HEK293 (cell line): ENCODE measurements at regions not wholly inside any gene's neighbourhood (a gene's known extent, or its start where the extent isn't known, plus 50 kb on each side); places are given as distances from the start of the nearest gene placed in this dataset.

Source experiments
- CTCF ChIA-PET: fragments of 350-600 bp; formaldehyde crosslinking; extraction: SDS; loops from one replicate; lab custom pipeline; 2021; ENCODE audit warnings: antibody characterized with exemption; lab: Yijun Ruan, JAX
- POLR2A ChIA-PET: fragments of 300-600 bp; formaldehyde crosslinking; extraction: SDS; loops from one replicate; lab custom pipeline; 2020; ENCODE audit warnings: antibody characterized with exemption, inconsistent platforms; lab: Yijun Ruan, JAX
- H3K27ac ChIP-seq: fragments of 200-500 bp; sonication (Bioruptor generic); 2 replicates; pipeline ENCODE4 v1.5.1; 2014; ENCODE audit warnings: low read depth, low read length, control low read depth, inconsistent platforms; ENCODE audit errors: extremely low read depth
- H3K36me3 ChIP-seq, 2 experiments: fragments of 200-500 bp in 1 of 2; sonication (Bioruptor generic) in 1 of 2; 1 replicate in 1 of 2; 2 replicates in 1 of 2; pipeline ENCODE4 v1.5.1; 2014 to 2017; ENCODE audit warnings: inconsistent platforms in 2 of 2, low read length in 2 of 2; ENCODE audit not compliant: control insufficient read depth in 2 of 2, insufficient read depth in 1 of 2
- H3K4me1 ChIP-seq: fragments of 200-500 bp; sonication (Bioruptor generic); 2 replicates; pipeline ENCODE4 v1.5.1; 2014; ENCODE audit warnings: mild to moderate bottlenecking, low read length, inconsistent platforms; ENCODE audit not compliant: control insufficient read depth, insufficient read depth
- H3K4me3 ChIP-seq: 2 replicates; pipeline ENCODE4 v1.5.1; 2011; ENCODE audit warnings: low read depth, mild to moderate bottlenecking, control low read depth, low read length, moderate library complexity
- H3K9me3 ChIP-seq: fragments of 200-500 bp; sonication (Bioruptor generic); 2 replicates; pipeline ENCODE4 v1.5.1; 2014; ENCODE audit warnings: low read depth, low read length, inconsistent platforms; ENCODE audit not compliant: control insufficient read depth, insufficient read depth
- MZF1 ChIP-seq: fragments of 450-650 bp; formaldehyde crosslinking; IDR thresholded peaks from 2 replicates; pipeline ENCODE4 v1.5.1; 2017; ENCODE audit warnings: missing biosample characterization, missing genetic modification characterization, borderline replicate concordance
- SALL2 ChIP-seq: fragments of 450-650 bp; formaldehyde crosslinking; IDR thresholded peaks from 2 replicates; pipeline ENCODE4 v1.5.0; 2017; ENCODE audit warnings: missing biosample characterization, mild to moderate bottlenecking, missing genetic modification characterization, borderline replicate concordance
- SETDB1 ChIP-seq: IDR thresholded peaks from one replicate; pipeline ENCODE4 v1.6.1; 2017; ENCODE audit warnings: mild to moderate bottlenecking, low read length, moderate library complexity, mixed read lengths; ENCODE audit not compliant: insufficient read length
- TRIM28 ChIP-seq: IDR thresholded peaks from 2 replicates; pipeline ENCODE4 v1.6.1; 2011; ENCODE audit warnings: low read length, control low read depth, borderline replicate concordance
- ZIC2 ChIP-seq: fragments of 450-650 bp; formaldehyde crosslinking; IDR thresholded peaks from 2 replicates; pipeline ENCODE4 v1.5.1; 2016; ENCODE audit warnings: missing biosample characterization, missing genetic modification characterization
- ZNF169 ChIP-seq: fragments of 450-650 bp; formaldehyde crosslinking; IDR thresholded peaks from 2 replicates; pipeline ENCODE4 v1.5.1; 2016; ENCODE audit warnings: missing biosample characterization, missing genetic modification characterization
- ZNF341 ChIP-seq: fragments of 450-650 bp; formaldehyde crosslinking; IDR thresholded peaks from 2 replicates; pipeline ENCODE4; 2016; ENCODE audit warnings: low read depth, missing biosample characterization, missing genetic modification characterization
- ZNF37A ChIP-seq: fragments of 450-650 bp; IDR thresholded peaks from 2 replicates; pipeline ENCODE4 v1.5.1; 2018; ENCODE audit warnings: missing biosample characterization, missing genetic modification characterization
- ZNF501 ChIP-seq: fragments of 450-650 bp; formaldehyde crosslinking; IDR thresholded peaks from 2 replicates; pipeline ENCODE4 v1.5.1; 2016; ENCODE audit warnings: missing biosample characterization, missing genetic modification characterization
- ZNF549 ChIP-seq: fragments of 450-650 bp; IDR thresholded peaks from 2 replicates; pipeline ENCODE4 v1.5.1; 2018; ENCODE audit warnings: missing biosample characterization, missing genetic modification characterization, mild to moderate bottlenecking, inconsistent platforms, moderate library complexity
- ZNF561 ChIP-seq: fragments of 450-650 bp; IDR thresholded peaks from 2 replicates; pipeline ENCODE4 v1.5.1; 2018; ENCODE audit warnings: missing biosample characterization, missing genetic modification characterization, borderline replicate concordance
- TF ChIP-seq, protein P1 (sequence below): fragments of 450-650 bp; formaldehyde crosslinking; IDR thresholded peaks from 2 replicates; pipeline ENCODE4 v1.5.1; 2016; ENCODE audit warnings: missing biosample characterization, missing genetic modification characterization, low read depth
- TF ChIP-seq, protein P2 (sequence below): fragments of 450-650 bp; formaldehyde crosslinking; conservative IDR thresholded peaks from 2 replicates; pipeline ENCODE4 v1.5.1; 2016; ENCODE audit warnings: low read depth, missing biosample characterization, missing genetic modification characterization
- TF ChIP-seq, protein P3 (sequence below): fragments of 450-650 bp; formaldehyde crosslinking; IDR thresholded peaks from 2 replicates; pipeline ENCODE4 v1.5.1; 2016; ENCODE audit warnings: missing biosample characterization, missing genetic modification characterization
- TF ChIP-seq, protein P4 (sequence below): fragments of 450-650 bp; formaldehyde crosslinking; IDR thresholded peaks from 2 replicates; pipeline ENCODE4 v1.5.1; 2016; ENCODE audit warnings: missing biosample characterization, missing genetic modification characterization

DNA sequence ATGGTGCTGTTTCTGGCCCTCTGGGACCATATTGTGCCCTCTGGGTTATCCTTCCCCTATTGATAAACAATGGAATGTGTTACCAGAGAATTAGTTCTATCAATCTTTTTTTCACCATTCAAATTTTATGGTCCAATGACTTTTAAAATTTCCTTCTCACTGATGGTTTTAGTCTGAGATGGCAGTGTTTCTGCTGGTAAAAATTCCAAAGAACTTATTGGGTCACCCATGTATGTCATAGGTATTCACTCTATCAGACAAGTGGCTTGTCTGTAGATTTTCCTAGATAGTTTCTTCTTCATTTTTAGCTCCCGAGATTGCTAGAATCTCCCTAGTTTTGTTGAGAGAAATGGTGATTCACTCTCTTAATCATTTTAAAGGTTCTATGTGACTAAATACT is 357.2 kb upstream of the RGS17 start:
- Histone ChIP-seq H3K4me1 (no peaks in the 10 kb centered on the region), H3K36me3 (no peaks in the 10 kb centered on the region), H3K27ac (no peak overlapping the region), H3K4me3 (no peak overlapping the region), H3K9me3 (no peaks in the 10 kb centered on the region)
- TF ChIP-seq, protein P1, sequence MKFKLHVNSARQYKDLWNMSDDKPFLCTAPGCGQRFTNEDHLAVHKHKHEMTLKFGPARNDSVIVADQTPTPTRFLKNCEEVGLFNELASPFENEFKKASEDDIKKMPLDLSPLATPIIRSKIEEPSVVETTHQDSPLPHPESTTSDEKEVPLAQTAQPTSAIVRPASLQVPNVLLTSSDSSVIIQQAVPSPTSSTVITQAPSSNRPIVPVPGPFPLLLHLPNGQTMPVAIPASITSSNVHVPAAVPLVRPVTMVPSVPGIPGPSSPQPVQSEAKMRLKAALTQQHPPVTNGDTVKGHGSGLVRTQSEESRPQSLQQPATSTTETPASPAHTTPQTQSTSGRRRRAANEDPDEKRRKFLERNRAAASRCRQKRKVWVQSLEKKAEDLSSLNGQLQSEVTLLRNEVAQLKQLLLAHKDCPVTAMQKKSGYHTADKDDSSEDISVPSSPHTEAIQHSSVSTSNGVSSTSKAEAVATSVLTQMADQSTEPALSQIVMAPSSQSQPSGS, result no peak
- TF ChIP-seq SETDB1, result peak; percentile 97
- peak; percentile 84 for TF ChIP-seq TRIM28
- POLR2A ChIA-PET, result no interaction called here
- CTCF ChIA-PET, result no interaction called here

- H3K36me3 ChIP-seq, result no peaks in the 10 kb centered on the region
- no peaks in the 10 kb centered on the region for H3K4me1 ChIP-seq
- TF ChIP-seq, protein P2, sequence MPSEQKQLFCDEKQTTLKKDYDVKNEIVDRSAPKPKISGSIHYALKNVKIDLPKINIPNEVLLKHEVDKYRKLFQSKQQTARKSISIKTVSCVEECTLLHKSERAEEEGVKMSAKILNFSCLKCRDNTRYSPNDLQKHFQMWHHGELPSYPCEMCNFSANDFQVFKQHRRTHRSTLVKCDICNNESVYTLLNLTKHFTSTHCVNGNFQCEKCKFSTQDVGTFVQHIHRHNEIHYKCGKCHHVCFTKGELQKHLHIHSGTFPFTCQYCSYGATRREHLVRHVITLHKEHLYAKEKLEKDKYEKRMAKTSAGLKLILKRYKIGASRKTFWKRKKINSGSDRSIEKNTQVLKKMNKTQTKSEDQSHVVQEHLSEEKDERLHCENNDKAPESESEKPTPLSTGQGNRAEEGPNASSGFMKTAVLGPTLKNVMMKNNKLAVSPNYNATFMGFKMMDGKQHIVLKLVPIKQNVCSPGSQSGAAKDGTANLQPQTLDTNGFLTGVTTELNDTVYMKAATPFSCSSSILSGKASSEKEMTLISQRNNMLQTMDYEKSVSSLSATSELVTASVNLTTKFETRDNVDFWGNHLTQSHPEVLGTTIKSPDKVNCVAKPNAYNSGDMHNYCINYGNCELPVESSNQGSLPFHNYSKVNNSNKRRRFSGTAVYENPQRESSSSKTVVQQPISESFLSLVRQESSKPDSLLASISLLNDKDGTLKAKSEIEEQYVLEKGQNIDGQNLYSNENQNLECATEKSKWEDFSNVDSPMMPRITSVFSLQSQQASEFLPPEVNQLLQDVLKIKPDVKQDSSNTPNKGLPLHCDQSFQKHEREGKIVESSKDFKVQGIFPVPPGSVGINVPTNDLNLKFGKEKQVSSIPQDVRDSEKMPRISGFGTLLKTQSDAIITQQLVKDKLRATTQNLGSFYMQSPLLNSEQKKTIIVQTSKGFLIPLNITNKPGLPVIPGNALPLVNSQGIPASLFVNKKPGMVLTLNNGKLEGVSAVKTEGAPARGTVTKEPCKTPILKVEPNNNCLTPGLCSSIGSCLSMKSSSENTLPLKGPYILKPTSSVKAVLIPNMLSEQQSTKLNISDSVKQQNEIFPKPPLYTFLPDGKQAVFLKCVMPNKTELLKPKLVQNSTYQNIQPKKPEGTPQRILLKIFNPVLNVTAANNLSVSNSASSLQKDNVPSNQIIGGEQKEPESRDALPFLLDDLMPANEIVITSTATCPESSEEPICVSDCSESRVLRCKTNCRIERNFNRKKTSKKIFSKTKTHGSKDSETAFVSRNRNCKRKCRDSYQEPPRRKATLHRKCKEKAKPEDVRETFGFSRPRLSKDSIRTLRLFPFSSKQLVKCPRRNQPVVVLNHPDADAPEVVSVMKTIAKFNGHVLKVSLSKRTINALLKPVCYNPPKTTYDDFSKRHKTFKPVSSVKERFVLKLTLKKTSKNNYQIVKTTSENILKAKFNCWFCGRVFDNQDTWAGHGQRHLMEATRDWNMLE (tag by site-specific recombination), result no peak
- TF ChIP-seq, protein P3, sequence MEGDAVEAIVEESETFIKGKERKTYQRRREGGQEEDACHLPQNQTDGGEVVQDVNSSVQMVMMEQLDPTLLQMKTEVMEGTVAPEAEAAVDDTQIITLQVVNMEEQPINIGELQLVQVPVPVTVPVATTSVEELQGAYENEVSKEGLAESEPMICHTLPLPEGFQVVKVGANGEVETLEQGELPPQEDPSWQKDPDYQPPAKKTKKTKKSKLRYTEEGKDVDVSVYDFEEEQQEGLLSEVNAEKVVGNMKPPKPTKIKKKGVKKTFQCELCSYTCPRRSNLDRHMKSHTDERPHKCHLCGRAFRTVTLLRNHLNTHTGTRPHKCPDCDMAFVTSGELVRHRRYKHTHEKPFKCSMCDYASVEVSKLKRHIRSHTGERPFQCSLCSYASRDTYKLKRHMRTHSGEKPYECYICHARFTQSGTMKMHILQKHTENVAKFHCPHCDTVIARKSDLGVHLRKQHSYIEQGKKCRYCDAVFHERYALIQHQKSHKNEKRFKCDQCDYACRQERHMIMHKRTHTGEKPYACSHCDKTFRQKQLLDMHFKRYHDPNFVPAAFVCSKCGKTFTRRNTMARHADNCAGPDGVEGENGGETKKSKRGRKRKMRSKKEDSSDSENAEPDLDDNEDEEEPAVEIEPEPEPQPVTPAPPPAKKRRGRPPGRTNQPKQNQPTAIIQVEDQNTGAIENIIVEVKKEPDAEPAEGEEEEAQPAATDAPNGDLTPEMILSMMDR (tag by site-specific recombination), result no peak
- TF ChIP-seq, protein P4, sequence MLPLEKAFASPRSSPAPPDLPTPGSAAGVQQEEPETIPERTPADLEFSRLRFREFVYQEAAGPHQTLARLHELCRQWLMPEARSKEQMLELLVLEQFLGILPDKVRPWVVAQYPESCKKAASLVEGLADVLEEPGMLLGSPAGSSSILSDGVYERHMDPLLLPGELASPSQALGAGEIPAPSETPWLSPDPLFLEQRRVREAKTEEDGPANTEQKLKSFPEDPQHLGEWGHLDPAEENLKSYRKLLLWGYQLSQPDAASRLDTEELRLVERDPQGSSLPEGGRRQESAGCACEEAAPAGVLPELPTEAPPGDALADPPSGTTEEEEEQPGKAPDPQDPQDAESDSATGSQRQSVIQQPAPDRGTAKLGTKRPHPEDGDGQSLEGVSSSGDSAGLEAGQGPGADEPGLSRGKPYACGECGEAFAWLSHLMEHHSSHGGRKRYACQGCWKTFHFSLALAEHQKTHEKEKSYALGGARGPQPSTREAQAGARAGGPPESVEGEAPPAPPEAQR (tag by site-specific recombination), result no peak
- TF ChIP-seq ZNF341 (tag by site-specific recombination), result no peak
- TF ChIP-seq ZIC2, result no peak
- no peak for TF ChIP-seq ZNF501 (tag by site-specific recombination)
- no peak for TF ChIP-seq MZF1
- TF ChIP-seq ZNF37A (tag by site-specific recombination), result no peak
- no peak for TF ChIP-seq SALL2 (tag by site-specific recombination)
- no peak for TF ChIP-seq ZNF169 (tag by site-specific recombination)
- TF ChIP-seq ZNF561, result no peak
- no peak for TF ChIP-seq ZNF549
- CTCF ChIA-PET, result no interaction called here
- H3K4me3 ChIP-seq, result no peak overlapping the region
- POLR2A ChIA-PET, result no interaction called here
- H3K9me3 ChIP-seq, result no peaks in the 10 kb centered on the region
- no peak overlapping the region for H3K27ac ChIP-seq
Measured at GRCh38 chr6:153485072-153485471, 354.0 kb upstream of the RGS17 start.
